CD4-positive, alpha-beta T cell (primary cell): ENCODE measurements at regions not wholly inside any gene's neighbourhood (a gene's known extent, or its start where the extent isn't known, plus 50 kb on each side); places are given as distances from the start of the nearest gene placed in this dataset.

ENCODE experiments used
- ATAC-seq: fragments of 200-7000 bp; cut with Tn5 transposase; one replicate; pipeline ENCODE4 v1.10.0; 2022; ENCODE audit warnings: mild to moderate bottlenecking; ENCODE audit not compliant: poor library complexity
- CTCF ChIA-PET: fragments of 350-600 bp; sonication (Branson Sonifier 250); formaldehyde crosslinking; loops from one replicate; lab custom pipeline; 2021; ENCODE audit warnings: antibody characterized with exemption, inconsistent platforms; lab: Charles Lee
- POLR2A ChIA-PET: fragments of 350-600 bp; sonication (Branson Sonifier 250); formaldehyde crosslinking; loops from one replicate; lab custom pipeline; 2021; ENCODE audit warnings: antibody characterized with exemption, inconsistent platforms; lab: Charles Lee
- DNase-seq, 14 experiments: peaks; one replicate each; pipeline ENCODE4 v3.0.0-alpha.2; 2013 to 2020; ENCODE audit warnings: mixed read lengths in 2 of 14
- H3K27ac ChIP-seq, 2 donors: one replicate each; pipeline versions ENCODE4 v1.5.1 to v1.7.0; 2013; ENCODE audit warnings: low read length in 2 of 2, low read depth in 1 of 2, mild to moderate bottlenecking in 1 of 2
- H3K27me3 ChIP-seq, 2 experiments: 1 replicate in 1 of 2; 2 replicates in 1 of 2; pipeline versions ENCODE4 v1.6.1 to v1.7.0; 2013; ENCODE audit warnings: low read length in 2 of 2, control low read depth in 1 of 2, mild to moderate bottlenecking in 1 of 2, moderate library complexity in 1 of 2; ENCODE audit not compliant: insufficient read depth in 2 of 2, control insufficient read depth in 1 of 2
- H3K36me3 ChIP-seq: one replicate; pipeline ENCODE4 v1.6.1; 2013; ENCODE audit warnings: low read length, control low read depth; ENCODE audit not compliant: insufficient read depth
- H3K4me1 ChIP-seq: one replicate; pipeline ENCODE4 v1.6.1; 2013; ENCODE audit warnings: low read length, control low read depth; ENCODE audit not compliant: insufficient read depth
- H3K4me3 ChIP-seq: one replicate; pipeline ENCODE4 v1.5.1; 2013; ENCODE audit warnings: mild to moderate bottlenecking, low read length, moderate library complexity
- H3K9me3 ChIP-seq, 2 experiments: 1 replicate in 1 of 2; 2 replicates in 1 of 2; pipeline versions ENCODE4 v1.6.1 to v1.7.0; 2013; ENCODE audit warnings: low read length in 2 of 2, mild to moderate bottlenecking in 2 of 2, control low read depth in 1 of 2, moderate library complexity in 1 of 2; ENCODE audit not compliant: control insufficient read depth in 1 of 2, insufficient read depth in 1 of 2
- H3K27ac Mint-ChIP-seq: one replicate; pipeline ENCODE4 v1.8.0; 2020; ENCODE audit warnings: mixed read lengths
- H3K27me3 Mint-ChIP-seq: one replicate; pipeline ENCODE4 v1.8.0; 2021; ENCODE audit warnings: mixed read lengths
- H3K36me3 Mint-ChIP-seq: one replicate; pipeline ENCODE4 v1.8.0; 2021; ENCODE audit warnings: low read depth, mixed read lengths
- H3K4me1 Mint-ChIP-seq: one replicate; pipeline ENCODE4 v1.8.0; 2021; ENCODE audit warnings: low read depth, mixed read lengths
- H3K4me3 Mint-ChIP-seq: one replicate; pipeline ENCODE4 v1.8.0; 2020; ENCODE audit warnings: mild to moderate bottlenecking, mixed read lengths
- H3K9me3 Mint-ChIP-seq: one replicate; pipeline ENCODE4 v1.8.0; 2020; ENCODE audit warnings: mixed read lengths
- intact Hi-C, 2 experiments: fragments of 100-400 bp; cut with DNase I in 1 of 2; cut with micrococcal nuclease in 1 of 2; formaldehyde crosslinking; loops; one replicate each; pipeline versions ENCODE4 v1.15.1 to v1.9.0; 2023 to 2025; cut with DNase I, micrococcal nuclease
- TF ChIP-seq, protein P1 (sequence below): fragments of 200-600 bp; IDR thresholded peaks from one replicate; pipeline ENCODE4 v1.8.0; 2022; ENCODE audit warnings: antibody characterized with exemption, mild to moderate bottlenecking

DNA sequence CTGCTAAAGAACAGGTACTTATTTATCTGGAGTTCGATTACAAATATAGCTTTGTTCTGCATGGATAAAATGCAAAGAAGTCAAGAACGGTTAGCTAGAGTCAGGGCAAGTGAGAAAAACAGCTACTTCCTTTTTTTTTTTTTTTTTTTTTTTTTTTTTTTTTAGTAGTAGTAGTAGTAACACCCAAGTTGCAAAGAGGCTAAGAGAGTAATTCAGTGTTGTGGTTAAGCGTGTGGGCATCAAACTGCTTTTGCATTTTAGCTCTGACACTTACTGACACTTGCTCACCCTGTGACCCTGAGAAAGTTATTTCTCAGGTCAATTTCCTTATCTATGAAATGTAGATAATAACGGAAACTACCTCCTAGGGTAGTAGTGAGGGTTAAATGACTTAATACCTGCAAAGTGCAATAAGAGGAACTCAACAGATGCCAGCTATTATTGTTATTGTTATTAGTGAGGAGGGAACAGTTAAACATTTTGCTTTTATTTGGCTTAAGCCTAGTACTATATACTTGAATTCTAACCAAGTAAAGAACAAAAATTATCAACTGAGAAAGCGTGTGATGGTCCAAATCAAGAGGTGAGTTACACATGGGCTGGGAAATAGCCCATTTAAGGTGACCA lies 86.7 kb upstream of the BACH2 start:
- Mint-ChIP-seq H3K36me3 (no peaks in the 10 kb centered on the region), H3K9me3 (no peaks in the 10 kb centered on the region), H3K4me1 (peaks cover 24% of the 10 kb centered on the region), H3K27ac (no peak overlapping the region), H3K27me3 (peaks cover 6% of the 10 kb centered on the region), H3K4me3 (no peak overlapping the region)
- ChIA-PET CTCF (interaction anchor here (0.6 to 1.6 kb wide), 5 partner anchors 10 to 162 kb away, joined by 3 to 8 read pairs (median 3); no protein-coding TSS in a partner anchor), POLR2A (interaction anchor here (0.5 to 1.0 kb wide), 3 partner anchors 9 to 1037 kb away, joined by 3 to 4 read pairs (median 3); no protein-coding TSS in a partner anchor)
- no peaks in the 10 kb centered on the region for H3K36me3 ChIP-seq
- intact Hi-C loops, result no loop called here
- H3K27me3 ChIP-seq, result no peaks in the 10 kb centered on the region
- TF ChIP-seq, protein P1, sequence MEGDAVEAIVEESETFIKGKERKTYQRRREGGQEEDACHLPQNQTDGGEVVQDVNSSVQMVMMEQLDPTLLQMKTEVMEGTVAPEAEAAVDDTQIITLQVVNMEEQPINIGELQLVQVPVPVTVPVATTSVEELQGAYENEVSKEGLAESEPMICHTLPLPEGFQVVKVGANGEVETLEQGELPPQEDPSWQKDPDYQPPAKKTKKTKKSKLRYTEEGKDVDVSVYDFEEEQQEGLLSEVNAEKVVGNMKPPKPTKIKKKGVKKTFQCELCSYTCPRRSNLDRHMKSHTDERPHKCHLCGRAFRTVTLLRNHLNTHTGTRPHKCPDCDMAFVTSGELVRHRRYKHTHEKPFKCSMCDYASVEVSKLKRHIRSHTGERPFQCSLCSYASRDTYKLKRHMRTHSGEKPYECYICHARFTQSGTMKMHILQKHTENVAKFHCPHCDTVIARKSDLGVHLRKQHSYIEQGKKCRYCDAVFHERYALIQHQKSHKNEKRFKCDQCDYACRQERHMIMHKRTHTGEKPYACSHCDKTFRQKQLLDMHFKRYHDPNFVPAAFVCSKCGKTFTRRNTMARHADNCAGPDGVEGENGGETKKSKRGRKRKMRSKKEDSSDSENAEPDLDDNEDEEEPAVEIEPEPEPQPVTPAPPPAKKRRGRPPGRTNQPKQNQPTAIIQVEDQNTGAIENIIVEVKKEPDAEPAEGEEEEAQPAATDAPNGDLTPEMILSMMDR, result no peak
- no peak overlapping the region for H3K27ac ChIP-seq
- H3K9me3 ChIP-seq, result no peaks in the 10 kb centered on the region
- H3K4me1 ChIP-seq, result peaks cover 4% of the 10 kb centered on the region
- no peak overlapping the region for H3K4me3 ChIP-seq
- peak in 3 of 14 experiments; percentile 42 to 46 (median 45) for DNase-seq
- peak; percentile 44 for ATAC-seq

DNA sequence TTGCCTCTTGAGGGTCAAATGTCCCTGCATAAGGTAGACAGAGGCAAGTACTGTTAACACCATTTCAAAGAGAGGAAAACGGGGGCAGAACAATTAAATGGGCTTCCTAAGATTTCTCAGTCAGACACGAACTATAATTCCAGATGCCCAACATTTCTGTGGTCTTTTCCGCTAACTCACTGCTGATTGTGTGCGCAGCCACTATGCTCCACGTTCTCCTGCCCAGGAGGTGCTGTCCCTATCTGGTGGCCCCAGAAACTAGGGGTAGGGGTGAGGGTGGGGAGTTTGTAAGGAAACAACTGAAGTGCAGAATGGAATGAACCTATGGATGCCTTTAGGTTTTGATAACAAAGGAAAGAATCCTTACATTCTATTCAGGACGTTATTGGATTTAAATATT lies 86.1 kb upstream of the BACH2 start:
- no peak overlapping the region for H3K4me3 Mint-ChIP-seq
- no peaks in the 10 kb centered on the region for H3K27me3 ChIP-seq
- TF ChIP-seq, protein P1, result no peak
- POLR2A ChIA-PET, result interaction anchor here (0.5 to 1.0 kb wide), 3 partner anchors 10 to 1037 kb away, joined by 3 to 4 read pairs (median 3); no protein-coding TSS in a partner anchor
- H3K4me1 Mint-ChIP-seq, result peaks cover 20% of the 10 kb centered on the region
- no peak overlapping the region for H3K4me3 ChIP-seq
- intact Hi-C loops, result no loop called here
- no peak for DNase-seq
- CTCF ChIA-PET, result interaction anchor here (0.6 to 1.6 kb wide), 4 partner anchors 10 to 161 kb away, joined by 3 to 8 read pairs (median 3); no protein-coding TSS in a partner anchor
- no peak overlapping the region for H3K27ac ChIP-seq
- no peak for ATAC-seq
- H3K9me3 ChIP-seq, result no peaks in the 10 kb centered on the region
- peaks cover 6% of the 10 kb centered on the region for H3K27me3 Mint-ChIP-seq
- H3K36me3 Mint-ChIP-seq, result no peaks in the 10 kb centered on the region
- H3K9me3 Mint-ChIP-seq, result no peaks in the 10 kb centered on the region
- H3K36me3 ChIP-seq, result no peaks in the 10 kb centered on the region
- no peak overlapping the region for H3K27ac Mint-ChIP-seq
- peaks cover 4% of the 10 kb centered on the region for H3K4me1 ChIP-seq

DNA sequence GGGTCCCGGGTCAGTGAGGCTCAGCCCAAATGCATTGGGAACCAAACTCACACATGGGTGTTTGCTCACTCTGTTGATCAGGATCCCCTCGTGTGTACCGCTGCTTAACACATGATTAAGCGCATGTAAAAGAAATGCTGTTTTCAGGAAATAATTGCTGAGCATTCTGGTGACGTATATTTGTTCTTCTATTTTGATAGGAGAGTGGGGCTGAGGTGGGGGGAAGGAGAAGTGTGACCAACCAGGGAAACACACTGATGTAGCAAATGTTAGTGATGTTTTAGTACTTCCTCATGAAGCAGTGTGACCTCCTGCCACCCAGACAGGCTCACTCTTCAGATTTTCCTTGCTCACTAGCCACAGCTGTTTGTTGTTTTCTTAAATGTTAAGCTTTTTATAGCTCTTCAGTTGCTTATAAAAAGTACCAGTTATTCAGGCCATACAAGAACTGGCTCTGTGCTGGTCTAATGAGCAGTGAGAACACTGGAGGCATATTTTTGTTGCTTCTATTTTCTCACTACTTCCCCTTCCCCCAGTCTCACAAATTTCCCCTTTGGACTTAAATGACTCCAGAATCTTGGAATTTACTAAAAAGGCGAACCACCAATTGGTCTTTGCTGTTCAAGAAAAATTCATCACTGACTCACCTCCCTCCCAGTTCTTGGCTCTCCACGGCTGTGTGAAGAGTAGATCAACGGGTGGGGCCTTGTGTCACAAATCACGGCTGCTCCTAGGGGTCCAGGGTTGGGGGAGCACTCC lies 79.2 kb upstream of the BACH2 start:
- Mint-ChIP-seq H3K9me3 (no peaks in the 10 kb centered on the region), H3K36me3 (no peaks in the 10 kb centered on the region), H3K4me3 (no peak overlapping the region), H3K27me3 (no peaks in the 10 kb centered on the region), H3K27ac (no peak overlapping the region), H3K4me1 (no peaks in the 10 kb centered on the region)
- Histone ChIP-seq H3K4me1 (no peaks in the 10 kb centered on the region), H3K4me3 (no peak overlapping the region), H3K36me3 (no peaks in the 10 kb centered on the region), H3K27ac (no peak overlapping the region), H3K27me3 (no peaks in the 10 kb centered on the region), H3K9me3 (no peaks in the 10 kb centered on the region)
- ATAC-seq (no peak), DNase-seq (peak in 2 of 14 experiments; percentile 26 to 42)
- ChIA-PET CTCF (interaction anchor here (0.5 to 1.2 kb wide), 4 partner anchors 10 to 54 kb away, joined by 3 read pairs; no protein-coding TSS in a partner anchor), POLR2A (no interaction called here)
- intact Hi-C loops, result no loop called here
- TF ChIP-seq, protein P1, result no peak
